ENCODE measurements at regions not wholly inside any gene's neighbourhood (a gene's known extent, or its start where the extent isn't known, plus 50 kb on each side); places are given as distances from the start of the nearest gene placed in this dataset.

DNA sequence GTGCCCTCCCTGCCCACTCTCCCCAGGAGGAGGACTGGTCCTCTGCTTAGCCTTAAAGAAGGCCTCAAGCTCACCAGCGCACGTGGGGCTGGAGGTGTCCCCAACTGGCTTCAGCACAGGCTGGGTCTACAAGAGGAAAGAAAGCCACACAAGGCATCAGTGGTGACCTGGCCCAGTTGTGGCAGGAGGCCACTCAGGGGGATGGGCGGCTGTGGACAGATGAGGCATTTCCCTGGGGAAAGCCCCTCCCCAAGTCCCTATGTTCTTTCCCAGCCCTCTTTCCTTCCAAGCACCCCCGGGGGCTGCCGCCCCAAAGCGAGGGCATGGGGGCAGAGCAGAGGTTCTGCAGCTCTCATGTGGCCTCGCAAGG is 155.2 kb upstream of the TLE3 start:
- DNase-seq = no peak

DNA sequence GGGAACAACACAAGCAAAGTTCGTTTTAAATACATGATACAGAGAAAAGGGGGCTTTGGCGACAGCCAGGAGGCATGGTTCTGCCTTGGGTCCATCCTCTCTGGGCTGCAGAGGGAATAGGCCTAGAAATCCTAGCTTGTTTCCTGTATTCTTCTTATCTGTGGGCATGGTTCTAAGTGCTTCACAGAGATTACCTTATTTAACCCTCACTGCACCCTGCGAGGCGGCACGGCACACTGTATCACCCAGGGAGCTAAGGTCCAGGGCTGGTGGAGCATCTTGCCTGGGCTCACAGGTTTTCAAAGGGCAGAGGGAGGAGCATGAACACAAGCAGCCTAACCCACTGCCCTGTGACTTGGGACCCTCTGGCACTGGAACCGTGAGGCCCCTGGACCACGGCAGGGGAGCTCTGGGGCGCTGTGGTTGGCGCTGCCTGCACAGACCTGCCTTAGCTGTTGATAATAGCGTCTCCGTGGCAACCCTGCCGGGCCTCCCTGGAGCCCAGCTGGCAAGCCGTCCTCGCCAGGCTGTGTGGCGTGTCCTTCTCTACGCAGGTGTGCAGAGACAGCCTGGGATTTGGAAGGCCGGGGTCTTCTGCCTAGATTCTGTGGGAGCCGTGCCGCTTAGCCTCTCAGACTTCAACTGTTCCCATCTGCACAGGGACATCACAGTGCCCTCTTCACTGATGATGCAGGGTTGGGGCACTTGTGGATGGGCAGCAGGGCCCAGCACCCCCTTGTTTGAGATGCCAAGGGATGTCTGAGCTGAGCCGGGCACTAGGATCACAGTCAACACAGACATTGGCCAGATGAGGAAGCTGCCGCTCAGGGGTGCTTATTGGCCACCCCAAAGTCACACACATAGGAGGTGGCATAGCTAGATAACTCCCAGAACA is 154.6 kb upstream of the TLE3 start:
- DNase-seq = no peak

DNA sequence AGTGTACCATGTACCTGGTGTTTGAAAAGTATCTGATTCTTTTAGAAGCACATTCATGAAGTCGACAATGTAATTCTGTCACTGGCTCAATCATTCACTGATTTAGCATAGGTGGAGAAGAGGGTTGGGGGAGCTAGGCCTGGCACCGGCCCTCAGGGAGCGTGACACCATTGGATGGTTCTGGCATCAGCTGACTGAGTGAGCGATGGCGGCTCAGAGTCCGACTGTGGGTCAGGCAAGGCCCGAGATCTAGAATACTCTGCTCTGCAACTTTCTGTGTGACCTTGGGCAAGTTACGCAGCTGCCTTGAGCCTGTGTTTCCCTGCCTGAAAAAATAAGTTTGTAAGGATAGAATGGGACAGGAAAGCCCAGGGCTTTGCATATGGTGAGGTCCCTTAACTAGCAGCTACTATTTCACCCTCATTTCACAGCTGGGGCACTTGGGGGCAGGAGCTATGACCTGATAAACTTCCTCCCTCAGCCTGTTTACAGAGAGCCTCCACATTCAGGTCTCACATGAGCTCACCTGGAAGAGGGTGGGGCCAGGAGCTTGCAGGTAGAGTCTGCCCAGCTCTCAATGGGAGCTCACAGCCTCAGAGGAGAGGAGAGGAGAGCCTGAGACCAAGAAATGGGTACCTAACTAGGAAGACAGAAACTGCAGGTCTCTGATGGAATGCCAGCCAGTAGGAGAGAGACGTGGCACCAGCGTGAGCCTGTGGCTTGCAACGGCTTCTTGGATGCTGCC is 153.7 kb upstream of the TLE3 start:
- DNase-seq = no peak

DNA sequence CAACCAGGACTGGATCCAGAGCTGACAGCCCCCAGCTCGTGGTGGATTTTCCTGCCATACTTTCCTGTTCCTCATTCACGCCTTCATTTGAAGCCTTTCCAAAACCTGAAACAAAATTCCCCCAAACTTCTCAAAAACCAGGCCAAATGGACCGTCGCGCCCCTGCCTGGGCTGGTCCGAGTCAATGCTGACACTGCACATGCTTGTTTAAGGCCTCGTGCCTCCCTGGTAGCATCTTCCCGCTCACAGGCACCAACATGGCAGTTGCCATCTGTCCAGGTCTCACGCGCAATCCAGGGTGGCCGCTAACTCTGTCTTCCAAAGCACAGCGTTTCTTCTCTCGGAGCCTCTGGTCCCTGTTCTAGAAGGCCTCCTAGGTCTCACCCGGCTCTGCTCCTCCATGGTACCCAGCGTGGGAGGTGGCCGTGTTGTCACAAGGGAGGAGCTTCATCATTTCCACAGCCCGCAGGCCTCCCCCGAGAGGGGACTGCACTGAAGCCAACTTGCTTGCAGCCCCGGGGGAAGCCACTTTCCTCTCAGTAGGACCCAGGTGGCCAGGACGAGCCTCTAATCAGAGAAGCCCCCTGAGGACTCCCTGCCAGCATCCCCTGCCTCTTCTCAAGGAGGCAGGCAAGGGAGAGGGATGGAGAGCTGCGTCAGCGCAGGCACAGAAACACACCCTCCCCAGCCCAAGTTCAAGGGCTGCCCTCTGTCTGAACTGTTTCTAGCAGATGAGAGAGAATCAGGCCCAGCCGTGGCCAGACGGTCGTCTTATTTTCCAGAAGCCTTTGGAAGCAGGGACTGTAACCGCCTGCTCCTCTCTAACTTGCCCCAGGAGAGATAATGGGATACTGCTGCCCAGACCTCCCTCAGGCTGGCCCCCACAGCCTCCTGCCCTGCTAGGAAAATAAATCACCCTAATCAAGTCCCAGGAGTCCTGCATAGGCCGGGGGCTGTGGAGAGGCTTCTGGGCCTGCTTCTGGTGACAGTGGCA is 152.8 kb upstream of the TLE3 start:
- no peak for DNase-seq

DNA sequence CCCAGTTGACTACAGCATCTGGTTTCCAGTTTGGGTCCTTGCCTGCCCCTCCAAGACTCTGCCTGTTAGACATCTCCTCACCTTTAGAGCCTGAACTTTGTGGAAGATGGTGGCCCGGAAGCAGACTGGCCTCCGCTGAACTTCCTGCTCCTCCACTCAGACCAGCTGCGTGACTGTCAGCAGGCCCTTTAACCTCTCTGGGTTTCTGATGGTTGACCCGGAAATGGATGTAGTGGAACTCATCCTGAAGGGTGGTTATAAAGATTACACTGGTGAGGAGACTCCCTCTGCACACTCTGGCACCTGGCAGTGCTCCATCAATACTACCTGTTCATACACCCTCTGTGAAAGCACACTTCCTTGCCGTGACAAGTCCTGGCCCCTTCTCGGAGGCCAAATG is 151.9 kb upstream of the TLE3 start:
- DNase-seq = no peak

DNA sequence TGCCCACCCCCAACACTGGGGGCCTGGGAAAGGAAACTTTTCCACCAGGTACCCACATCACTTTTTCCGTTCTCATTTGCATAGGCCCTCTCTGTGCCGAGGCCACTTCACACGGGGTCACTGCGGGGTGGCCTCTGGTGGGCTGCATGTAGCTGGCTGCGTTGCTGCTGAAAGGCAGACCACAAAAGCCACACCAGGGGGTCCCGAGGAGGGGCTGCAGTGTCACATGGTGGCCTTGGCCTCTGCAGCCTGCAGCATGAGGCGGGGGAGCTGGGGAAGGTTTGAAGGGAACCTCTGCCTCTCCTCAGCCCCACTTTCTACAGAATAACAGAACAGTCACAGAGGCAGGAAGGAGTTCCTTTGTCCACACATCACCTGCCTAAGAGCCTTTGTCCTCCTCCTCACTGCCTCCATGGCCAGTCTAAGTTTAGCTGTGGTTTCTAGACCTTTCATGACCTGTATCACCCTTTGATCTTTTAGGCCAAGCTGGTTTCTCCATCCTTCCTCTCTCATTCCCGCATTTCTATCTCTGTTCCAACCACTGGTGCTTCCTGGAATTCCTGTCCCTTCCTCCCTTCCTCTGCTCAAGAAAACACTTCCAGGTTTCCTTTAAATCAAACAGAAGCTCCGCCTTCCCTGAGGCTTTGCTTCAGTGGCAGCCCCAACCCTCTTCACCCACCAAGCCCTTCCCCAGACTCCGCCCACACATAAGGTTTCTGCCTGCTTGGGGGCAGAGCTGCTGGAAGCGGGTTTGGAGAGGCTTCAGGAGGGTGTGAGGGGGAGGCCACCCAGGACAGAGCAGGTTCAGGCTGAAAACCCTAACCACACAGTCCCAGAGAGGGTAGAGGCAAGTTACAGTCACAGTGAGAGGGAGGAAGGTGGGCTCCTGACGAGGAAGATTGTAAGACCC is 150.7 kb upstream of the TLE3 start:
- no peak for DNase-seq

DNA sequence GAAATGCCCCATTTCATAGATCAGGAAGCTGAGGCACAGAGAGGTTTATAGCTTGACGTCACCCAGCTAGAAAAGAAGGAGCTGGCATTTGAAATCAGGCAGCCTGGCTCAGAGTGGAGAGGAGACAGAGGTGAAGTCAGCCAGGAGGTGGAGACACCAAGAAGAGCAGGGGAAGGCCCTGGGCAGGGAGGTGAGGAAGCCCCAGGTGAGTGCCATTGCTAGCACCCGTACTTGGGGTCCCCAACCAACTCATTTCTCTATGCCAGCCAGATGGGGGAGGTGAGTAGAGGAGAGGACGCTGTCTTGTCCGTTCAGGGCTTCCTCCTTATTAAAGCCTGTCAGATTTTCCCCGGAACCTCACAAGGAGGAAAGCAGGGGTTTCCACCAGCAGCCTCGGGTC is 149.6 kb upstream of the TLE3 start:
- no peak for DNase-seq

DNA sequence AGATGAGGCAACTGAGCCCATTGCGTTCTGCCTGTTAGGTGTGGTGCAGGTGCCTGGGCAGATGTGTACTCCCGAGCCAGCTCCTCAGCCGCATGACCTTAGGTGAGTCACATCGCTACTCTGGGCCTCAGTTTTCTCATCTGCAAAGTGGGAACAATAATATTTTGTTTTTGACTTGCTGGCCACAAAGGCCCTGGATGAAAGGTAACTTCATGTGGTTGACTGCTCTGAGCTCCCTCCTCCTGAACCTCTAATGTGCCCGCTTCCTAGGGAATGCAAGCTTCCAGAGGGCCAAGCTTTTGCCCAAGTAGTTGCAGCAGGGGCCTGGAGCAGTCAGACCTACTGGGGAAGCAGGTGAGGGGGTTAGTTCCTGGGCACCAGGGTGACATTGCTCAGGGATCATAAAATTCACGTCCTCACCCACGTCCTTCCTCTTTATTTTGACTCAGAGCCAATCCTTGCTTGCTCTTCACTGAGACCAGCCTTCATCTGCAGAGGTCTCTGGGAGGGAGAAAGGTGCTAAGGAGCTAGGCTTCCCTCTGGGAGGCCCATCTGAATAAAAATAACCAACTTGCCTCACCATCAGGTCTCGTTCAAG is 149.0 kb upstream of the TLE3 start:
- DNase-seq = no peak

DNA sequence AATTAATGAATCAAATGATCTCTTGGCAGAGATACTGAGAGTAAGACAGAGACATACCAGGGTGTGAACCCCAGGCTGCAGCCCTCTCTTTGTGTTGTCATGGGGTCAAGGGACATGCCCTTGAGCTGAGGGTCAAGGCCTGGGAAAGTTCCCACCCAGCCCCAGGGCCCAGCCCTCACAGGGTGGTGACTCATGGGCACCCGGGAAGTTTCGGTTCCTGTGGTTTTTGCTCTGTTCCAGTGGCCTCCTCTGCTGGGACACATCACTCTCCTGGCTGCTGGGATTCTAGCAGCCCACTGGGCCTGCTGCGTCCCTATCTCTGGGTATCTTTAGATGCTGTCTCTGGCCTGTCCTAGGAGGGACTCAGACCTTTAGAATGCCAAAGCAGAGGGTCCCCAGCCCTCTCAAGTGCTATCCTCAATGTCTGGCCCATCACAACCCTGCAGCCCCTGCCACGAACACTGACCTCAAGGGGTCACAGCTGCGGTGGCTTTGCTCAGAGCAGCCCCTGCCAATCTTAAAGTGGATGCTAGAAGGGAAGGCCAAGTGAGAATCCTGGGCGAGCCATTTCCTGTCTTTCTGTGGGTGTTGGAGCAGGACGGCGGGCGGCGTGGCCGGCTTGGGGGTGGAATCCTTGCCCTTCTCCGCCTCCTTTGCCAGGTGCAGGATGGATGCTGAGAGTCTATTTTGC is 148.4 kb upstream of the TLE3 start:
- DNase-seq = no peak

DNA sequence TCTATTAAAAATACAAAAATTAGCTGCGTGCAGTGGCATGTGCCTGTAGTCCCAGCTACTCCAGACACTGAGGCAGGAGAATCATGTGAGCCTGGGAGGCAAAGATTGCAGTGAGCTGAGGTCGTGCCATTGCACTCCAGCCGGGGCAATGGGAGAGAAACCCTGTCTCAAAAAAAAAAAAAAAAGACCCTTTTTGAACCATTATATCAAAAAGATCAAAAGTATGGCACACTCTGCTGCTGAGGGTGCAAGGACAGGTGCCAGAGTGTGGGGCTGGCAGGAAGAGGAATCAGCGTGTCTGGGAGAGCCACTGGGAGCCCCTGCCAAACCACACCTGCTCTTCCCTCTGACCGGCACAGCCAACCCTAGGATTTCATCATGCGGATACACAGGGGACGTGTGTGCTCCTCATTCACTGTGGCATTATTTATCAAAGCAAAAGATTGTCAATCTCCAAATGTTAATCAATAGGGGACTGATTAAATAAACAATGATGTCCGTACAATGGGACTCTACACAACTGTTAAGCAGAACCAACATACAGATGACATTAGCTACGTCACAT is 147.3 kb upstream of the TLE3 start:
- no peak for DNase-seq

DNA sequence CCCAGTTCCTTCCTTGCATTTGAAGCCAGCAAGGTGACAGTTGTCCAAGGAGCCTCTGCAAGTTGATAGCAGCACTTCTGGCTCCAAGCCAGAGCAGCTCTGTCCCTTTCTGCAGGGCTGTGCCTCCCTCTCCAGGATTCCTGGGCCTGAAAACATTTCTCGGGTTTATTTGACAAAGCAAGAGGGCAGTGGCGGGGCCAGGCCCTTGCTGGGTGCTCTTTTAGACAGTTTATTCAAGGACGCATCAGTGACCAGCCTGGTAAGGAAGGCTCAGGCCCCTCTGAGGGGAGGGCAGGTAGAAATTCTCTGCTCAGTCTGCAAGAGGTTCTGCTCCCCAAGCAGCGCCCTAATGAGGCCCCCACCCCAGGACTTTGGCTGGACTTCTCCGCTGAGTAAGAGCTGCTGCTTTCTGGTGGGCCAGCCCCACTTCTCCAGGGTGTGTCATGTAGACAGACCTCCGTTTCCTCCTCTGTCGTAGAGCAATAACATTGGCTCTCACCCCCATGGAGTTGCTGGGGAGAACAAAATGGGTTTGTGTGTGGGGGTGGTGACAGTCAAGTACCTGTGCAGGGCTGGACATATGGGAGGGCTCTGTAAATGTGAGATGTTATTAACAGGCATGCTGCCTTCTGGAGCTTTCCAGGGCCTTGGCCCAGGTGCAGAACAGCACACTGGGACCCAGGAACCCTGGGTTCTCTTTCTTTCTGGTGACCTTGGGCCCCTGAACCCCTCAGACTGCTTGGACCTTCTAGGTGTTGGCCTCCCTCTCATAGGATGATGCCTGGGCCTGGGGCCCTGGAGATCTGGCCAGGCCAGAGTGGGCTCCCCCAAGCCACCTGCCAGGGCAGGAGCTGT is 146.2 kb upstream of the TLE3 start:
- DNase-seq = no peak

DNA sequence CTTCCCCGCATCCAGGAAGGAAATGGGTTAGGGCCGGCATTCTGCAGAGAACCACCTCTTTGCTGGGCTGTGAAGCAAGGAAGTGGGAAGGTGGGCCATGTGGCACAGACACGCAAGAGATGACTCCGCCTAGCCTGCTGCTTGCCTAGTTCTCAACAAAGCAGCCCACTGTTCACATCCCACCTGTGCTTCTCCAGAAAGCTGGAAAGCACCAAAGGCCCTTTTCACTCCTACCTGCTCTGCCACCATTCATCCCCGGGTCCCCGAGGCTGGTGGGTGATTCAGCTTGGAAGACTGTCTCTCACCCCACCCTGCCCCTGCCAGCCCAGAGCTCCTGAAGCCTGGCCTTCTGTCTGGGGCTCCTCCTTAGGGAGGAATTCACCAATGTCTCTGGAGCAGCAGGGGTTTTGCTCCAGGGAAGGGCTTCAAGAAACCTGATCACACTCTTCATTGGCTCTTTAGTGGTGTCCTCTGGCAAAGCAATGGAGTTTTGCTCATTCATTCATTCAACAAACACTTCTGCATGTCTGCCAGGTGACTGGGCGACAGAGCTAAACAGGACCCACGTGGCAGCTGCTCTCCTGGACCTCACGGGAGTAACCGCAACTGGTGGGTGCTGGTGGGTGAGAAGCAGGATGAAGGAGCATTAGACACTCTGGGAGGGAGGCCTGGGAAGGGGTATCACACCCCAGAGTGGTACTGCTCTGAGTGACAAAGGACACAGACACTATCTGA is 145.4 kb upstream of the TLE3 start:
- DNase-seq = no peak

DNA sequence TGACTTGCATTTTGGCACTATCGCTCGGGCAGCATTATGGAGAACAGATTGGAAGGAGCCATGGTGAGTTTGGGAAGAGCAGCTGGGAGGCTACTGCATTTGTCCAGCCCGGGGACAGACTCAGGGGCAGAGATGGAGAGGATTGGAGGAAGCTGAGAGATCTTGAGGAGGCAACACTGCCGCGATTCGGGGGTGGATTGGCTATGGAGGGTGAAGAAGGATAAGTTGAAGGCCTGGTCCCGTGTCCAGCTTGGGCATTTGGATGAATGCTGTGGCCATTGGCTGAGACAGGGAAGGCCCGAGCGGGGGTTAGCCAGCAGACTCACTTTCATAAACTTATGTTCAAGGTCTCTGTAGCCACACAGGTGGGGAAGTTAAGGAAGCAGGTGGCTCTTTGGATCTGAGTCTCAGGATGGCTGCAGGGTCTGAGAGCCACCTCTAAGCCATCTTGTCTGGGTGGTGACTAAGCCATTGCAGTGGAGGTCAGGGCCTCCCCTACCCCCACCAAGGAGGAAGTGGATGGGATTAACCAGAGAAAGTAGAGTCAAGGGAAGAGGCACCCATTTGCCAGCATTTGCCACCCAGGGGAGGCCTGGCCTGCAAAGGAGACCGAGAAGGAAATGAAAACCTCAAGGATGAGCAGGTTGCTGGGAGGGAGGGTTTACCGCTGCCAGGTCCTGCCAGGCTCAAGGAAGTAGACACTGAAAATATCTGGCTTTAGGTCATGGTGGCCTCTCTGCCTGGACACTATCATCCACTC is 144.0 kb upstream of the TLE3 start:
- DNase-seq = no peak

DNA sequence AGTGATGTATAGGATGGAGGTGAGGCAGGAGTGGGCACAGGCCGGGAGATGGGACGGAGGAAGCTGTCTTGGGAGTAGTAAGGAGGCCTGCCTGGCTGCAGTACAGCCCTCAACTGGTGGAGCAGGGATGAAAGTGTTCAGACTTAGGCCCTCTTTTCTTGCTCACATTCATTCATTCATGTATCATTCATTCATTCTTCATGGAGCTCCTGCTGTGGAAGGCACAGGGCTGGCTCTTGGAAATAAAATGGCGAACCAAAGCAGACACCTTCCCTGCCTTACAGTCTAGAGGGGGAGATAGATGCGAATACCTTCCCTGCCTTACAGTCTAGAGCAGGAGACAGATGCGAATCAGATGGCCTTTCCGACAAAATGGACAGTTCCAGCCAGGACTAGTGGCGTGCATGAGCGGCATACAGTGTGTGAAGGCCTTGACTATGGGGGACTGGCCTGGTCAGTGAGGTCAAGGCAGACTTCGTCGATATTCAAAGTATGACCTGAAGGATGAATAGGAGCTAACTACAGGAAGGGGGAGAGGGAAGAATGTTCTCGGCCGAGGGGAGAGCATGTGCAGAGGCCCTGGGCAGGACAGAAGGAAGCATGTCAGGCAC is 143.2 kb upstream of the TLE3 start:
- DNase-seq = no peak

DNA sequence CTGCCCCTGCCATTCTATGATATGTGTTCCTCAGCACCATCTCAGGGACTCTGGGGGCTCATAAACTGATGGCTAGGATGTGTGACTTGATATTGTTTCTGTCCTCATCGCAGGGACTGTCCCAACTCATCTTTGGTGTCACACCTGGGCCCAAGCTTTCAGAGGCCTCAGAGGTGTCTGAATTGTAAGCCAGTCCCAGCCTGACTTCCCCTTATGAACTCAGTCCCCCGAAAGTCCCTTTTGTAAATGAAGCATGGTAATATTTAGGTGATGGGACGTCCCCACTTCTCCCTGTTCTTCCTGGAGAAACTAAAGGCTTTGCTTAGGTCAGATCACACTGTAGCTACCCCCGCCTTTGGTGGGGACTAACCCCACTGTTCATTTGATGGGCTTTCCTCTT is 142.4 kb upstream of the TLE3 start:
- DNase-seq = no peak

DNA sequence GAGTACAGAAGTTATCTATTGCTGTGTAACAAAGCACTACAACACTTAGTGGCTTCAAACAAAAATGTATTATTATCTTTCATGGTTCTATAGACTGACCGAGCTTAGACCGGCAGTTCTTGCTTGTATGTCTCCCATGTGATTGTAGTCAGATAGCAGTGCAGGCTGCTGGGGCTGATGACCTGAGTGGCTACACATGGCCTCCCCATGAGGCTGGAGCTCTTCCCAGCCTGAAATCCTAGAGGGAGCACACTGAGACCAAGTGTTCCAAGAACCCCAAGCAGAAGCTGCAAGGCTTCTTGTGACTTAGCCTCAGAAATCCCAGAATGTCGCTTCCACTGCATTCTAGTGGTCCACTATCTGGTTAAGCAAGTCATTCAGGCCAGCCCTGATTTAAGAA is 141.2 kb upstream of the TLE3 start:
- no peak for DNase-seq

DNA sequence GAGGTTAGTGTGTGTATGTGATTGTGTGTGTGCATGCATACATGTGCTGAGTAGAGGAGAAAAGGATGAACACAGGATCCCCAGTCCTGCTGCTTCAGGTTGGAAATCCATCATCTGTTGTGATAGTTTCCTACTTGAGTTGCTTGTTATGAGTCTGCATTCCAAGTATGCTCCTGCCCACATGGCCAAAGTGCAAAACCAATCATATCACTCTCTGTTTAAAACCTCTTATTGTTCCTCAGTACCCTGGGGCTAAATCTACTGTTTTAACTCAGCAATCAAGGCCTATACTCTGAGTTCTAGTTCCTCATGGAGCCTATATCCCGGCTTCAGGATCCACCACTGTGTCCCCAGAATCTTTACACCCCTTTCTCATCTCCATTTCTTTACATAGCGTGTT is 139.9 kb upstream of the TLE3 start:
- no peak for DNase-seq
